PFSK-1 (cell line): ENCODE measurements at regions not wholly inside any gene's neighbourhood (a gene's known extent, or its start where the extent isn't known, plus 50 kb on each side); places are given as distances from the start of the nearest gene placed in this dataset.

Source experiments
- FOXP2 ChIP-seq: optimal IDR thresholded peaks from 2 replicates; pipeline ENCODE3; 2011; ENCODE audit warnings: borderline replicate concordance, control low read depth, inconsistent platforms; ENCODE audit not compliant: insufficient read depth; ENCODE audit errors: extremely low read length, extremely low read depth
- POLR2AphosphoS5 ChIP-seq: IDR thresholded peaks from 2 replicates; pipeline ENCODE4 v1.6.1; 2012; ENCODE audit warnings: low read depth, mild to moderate bottlenecking, control low read depth, low read length, moderate library complexity
- SIN3A ChIP-seq: IDR thresholded peaks from 2 replicates; pipeline ENCODE4 v1.6.1; 2012; ENCODE audit warnings: mild to moderate bottlenecking, low read length, moderate library complexity, borderline replicate concordance; ENCODE audit not compliant: insufficient read depth
- TAF1 ChIP-seq: IDR thresholded peaks from 2 replicates; pipeline ENCODE4 v1.6.1; 2012; ENCODE audit warnings: low read length, control low read depth, borderline replicate concordance; ENCODE audit not compliant: insufficient read depth
- TF ChIP-seq, protein P1 (sequence below), 2 experiments: IDR thresholded peaks; 2 replicates each; pipeline versions ENCODE4 v1.6.1 to v1.8.0; 2011 to 2012; ENCODE audit warnings: low read depth in 2 of 2, low read length in 2 of 2, control low read depth in 1 of 2, inconsistent platforms in 1 of 2, mild to moderate bottlenecking in 1 of 2, moderate library complexity in 1 of 2; ENCODE audit not compliant: insufficient read depth in 1 of 2

- no peak for TF ChIP-seq TAF1
- TF ChIP-seq, protein P1, sequence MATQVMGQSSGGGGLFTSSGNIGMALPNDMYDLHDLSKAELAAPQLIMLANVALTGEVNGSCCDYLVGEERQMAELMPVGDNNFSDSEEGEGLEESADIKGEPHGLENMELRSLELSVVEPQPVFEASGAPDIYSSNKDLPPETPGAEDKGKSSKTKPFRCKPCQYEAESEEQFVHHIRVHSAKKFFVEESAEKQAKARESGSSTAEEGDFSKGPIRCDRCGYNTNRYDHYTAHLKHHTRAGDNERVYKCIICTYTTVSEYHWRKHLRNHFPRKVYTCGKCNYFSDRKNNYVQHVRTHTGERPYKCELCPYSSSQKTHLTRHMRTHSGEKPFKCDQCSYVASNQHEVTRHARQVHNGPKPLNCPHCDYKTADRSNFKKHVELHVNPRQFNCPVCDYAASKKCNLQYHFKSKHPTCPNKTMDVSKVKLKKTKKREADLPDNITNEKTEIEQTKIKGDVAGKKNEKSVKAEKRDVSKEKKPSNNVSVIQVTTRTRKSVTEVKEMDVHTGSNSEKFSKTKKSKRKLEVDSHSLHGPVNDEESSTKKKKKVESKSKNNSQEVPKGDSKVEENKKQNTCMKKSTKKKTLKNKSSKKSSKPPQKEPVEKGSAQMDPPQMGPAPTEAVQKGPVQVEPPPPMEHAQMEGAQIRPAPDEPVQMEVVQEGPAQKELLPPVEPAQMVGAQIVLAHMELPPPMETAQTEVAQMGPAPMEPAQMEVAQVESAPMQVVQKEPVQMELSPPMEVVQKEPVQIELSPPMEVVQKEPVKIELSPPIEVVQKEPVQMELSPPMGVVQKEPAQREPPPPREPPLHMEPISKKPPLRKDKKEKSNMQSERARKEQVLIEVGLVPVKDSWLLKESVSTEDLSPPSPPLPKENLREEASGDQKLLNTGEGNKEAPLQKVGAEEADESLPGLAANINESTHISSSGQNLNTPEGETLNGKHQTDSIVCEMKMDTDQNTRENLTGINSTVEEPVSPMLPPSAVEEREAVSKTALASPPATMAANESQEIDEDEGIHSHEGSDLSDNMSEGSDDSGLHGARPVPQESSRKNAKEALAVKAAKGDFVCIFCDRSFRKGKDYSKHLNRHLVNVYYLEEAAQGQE (IDR thresholded peaks at IDR 0.05; ENCODE audit: insufficient read depth in 1 of 2, low read depth in 2 of 2, low read length in 2 of 2): no peak
These were observed 228.6 kb downstream of the RAD51AP2 start for GRCh38 chr2:17289669-17290068.

DNA sequence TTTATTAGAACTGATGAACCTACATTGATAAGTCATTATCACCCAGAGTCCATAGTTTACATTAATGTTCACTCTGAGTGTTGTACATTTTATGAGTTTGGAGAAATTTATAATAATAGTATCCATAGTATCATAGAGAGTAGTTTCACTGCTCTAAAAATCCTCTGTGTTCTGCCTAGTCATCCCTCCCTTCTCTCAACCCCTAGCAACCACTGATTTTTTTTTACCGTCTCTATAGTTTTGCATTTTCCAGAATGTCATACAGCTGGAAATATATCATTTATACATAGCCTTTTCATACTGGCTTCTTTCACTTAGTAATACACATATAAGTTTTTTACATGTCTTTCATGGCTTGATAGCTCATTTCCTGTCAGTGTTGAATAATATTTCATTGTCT lies 231.1 kb downstream of the RAD51AP2 start:
- TF ChIP-seq FOXP2: no peak
- TF ChIP-seq TAF1: no peak
- TF ChIP-seq POLR2AphosphoS5: no peak
- TF ChIP-seq, protein P1 (IDR thresholded peaks at IDR 0.05; ENCODE audit: insufficient read depth in 1 of 2, low read depth in 2 of 2, low read length in 2 of 2): no peak
- no peak for TF ChIP-seq SIN3A

DNA sequence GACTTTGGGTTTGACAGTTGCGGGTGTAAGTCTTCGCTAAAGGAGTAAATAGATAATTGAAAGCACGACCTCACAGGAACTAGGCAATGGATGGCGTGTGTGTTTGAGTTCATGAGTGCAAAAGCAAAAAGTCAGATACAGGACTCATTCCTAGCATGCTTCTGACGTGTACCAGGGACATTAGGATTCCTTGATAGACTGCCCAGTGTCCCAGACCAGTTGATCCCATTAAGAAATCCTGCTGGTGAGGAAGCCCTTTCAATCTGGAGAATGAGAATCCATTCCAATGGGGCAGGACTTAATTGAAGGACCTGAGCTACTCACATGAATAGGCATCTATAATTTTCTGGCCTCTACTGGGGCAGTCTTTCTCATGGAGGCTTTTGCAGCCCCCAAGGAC lies 235.4 kb downstream of the RAD51AP2 start:
- TF ChIP-seq POLR2AphosphoS5 (no peak), TAF1 (no peak), FOXP2 (no peak), SIN3A (no peak)
- TF ChIP-seq, protein P1 (IDR thresholded peaks at IDR 0.05; ENCODE audit: insufficient read depth in 1 of 2, low read depth in 2 of 2, low read length in 2 of 2): no peak

GRCh38 chr2:17282245-17282644 lies 236.0 kb downstream of the RAD51AP2 start:
- no peak for TF ChIP-seq TAF1

GRCh38 chr2:17276220-17276619 lies 242.0 kb downstream of the RAD51AP2 start:
- TF ChIP-seq, protein P1 (IDR thresholded peaks at IDR 0.05; ENCODE audit: insufficient read depth in 1 of 2, low read depth in 2 of 2, low read length in 2 of 2): no peak
- TF ChIP-seq POLR2AphosphoS5 (no peak), FOXP2 (no peak), SIN3A (no peak), TAF1 (no peak)
